AG09309 (cell line): ENCODE measurements at regions not wholly inside any gene's neighbourhood (a gene's known extent, or its start where the extent isn't known, plus 50 kb on each side); places are given as distances from the start of the nearest gene placed in this dataset.

Experiments
- DNase-seq: peaks from one replicate; pipeline ENCODE4 v3.0.0-alpha.2; 2010; ENCODE audit warnings: low read depth
- H3K4me3 ChIP-seq: 2 replicates; pipeline ENCODE4 v1.5.1; 2011; ENCODE audit warnings: mild to moderate bottlenecking, low read depth, low read length, moderate library complexity; ENCODE audit not compliant: control insufficient read depth
- CTCF ChIP-seq: IDR thresholded peaks from 2 replicates; pipeline ENCODE4 v1.5.1; 2011; ENCODE audit warnings: mild to moderate bottlenecking, low read depth, low read length, inconsistent platforms; ENCODE audit not compliant: insufficient read depth, control insufficient read depth; ENCODE audit errors: missing control alignments

GRCh38 chr11:131168839-131169713 is 201.3 kb upstream of the NTM start:
- TF ChIP-seq CTCF: no peak
- H3K4me3 ChIP-seq: no peak overlapping the region
- DNase-seq: no peak

- no peak for TF ChIP-seq CTCF
- no peak for DNase-seq
- H3K4me3 ChIP-seq: no peak overlapping the region
These were observed 198.4 kb upstream of the NTM start for GRCh38 chr11:131172011-131172410.

- TF ChIP-seq CTCF: no peak
- no peak overlapping the region for H3K4me3 ChIP-seq
- no peak for DNase-seq
These were observed 192.4 kb upstream of the NTM start for GRCh38 chr11:131178020-131178419.

- no peak overlapping the region for H3K4me3 ChIP-seq
- TF ChIP-seq CTCF: no peak
- DNase-seq: no peak
These were observed 191.8 kb upstream of the NTM start for GRCh38 chr11:131178596-131178995.

GRCh38 chr11:131179836-131180235 is 190.6 kb upstream of the NTM start:
- DNase-seq: no peak

GRCh38 chr11:131185915-131186314 is 184.5 kb upstream of the NTM start:
- no peak for DNase-seq
- TF ChIP-seq CTCF: no peak
- no peak overlapping the region for H3K4me3 ChIP-seq

More at GRCh38 chr11:131179836-131180235, 190.6 kb upstream of the NTM start:
- no peak overlapping the region for H3K4me3 ChIP-seq
- no peak for TF ChIP-seq CTCF
